Suprapubic skin (tissue), 4 donors: ENCODE measurements at regions not wholly inside any gene's neighbourhood (a gene's known extent, or its start where the extent isn't known, plus 50 kb on each side); places are given as distances from the start of the nearest gene placed in this dataset.
A peak's percentile ranks its signal among the peaks of the same experiment; 100 is the strongest.

Experiments used
- DNase-seq, 2 donors: peaks; one replicate each; pipeline ENCODE4 v3.0.0-alpha.2; 2019; ENCODE audit warnings: low spot score in 2 of 2
- H3K27ac ChIP-seq: fragments of 200-600 bp; sonication (generic); one replicate; pipeline ENCODE4 v1.5.1; 2019
- H3K27me3 ChIP-seq: fragments of 200-600 bp; sonication (generic); one replicate; pipeline ENCODE4 v1.5.1; 2019
- H3K36me3 ChIP-seq: fragments of 200-600 bp; sonication (generic); one replicate; pipeline ENCODE4 v1.5.1; 2019
- H3K4me1 ChIP-seq: fragments of 200-600 bp; sonication (generic); one replicate; pipeline ENCODE4 v1.5.1; 2019
- H3K4me3 ChIP-seq: fragments of 200-600 bp; sonication (generic); one replicate; pipeline ENCODE4 v1.5.1; 2019; ENCODE audit warnings: mild to moderate bottlenecking
- H3K9me3 ChIP-seq: fragments of 200-600 bp; sonication (generic); one replicate; pipeline ENCODE4 v1.5.1; 2019
- EP300 ChIP-seq: sonication (generic); formaldehyde crosslinking; IDR thresholded peaks from one replicate; pipeline ENCODE4 v1.6.1; 2017; ENCODE audit warnings: antibody characterized with exemption
- POLR2A ChIP-seq, 2 donors: fragments of 450-650 bp; IDR thresholded peaks; one replicate each; pipeline ENCODE4 v1.6.1; 2017; ENCODE audit warnings: antibody characterized with exemption in 2 of 2, mild to moderate bottlenecking in 2 of 2, moderate library complexity in 2 of 2
- POLR2AphosphoS5 ChIP-seq, 3 donors: sonication (generic); formaldehyde crosslinking; IDR thresholded peaks; one replicate each; pipeline ENCODE4 v1.6.1; 2017; ENCODE audit warnings: antibody characterized with exemption in 3 of 3
- WGBS: methylation state at CpG from one replicate; pipeline ENCODE4 v1.1.5; 2018; 5-methylcytosine and 5-hydroxymethylcytosine counted together
- TF ChIP-seq, protein P1 (sequence below), 2 donors: fragments of 200-600 bp in 1 of 2; fragments of 450-650 bp in 1 of 2; sonication (generic) in 1 of 2; IDR thresholded peaks; one replicate each; pipeline ENCODE4 v1.5.1; 2016 to 2019; ENCODE audit warnings: antibody characterized with exemption in 2 of 2, mild to moderate bottlenecking in 1 of 2, moderate library complexity in 1 of 2

DNA sequence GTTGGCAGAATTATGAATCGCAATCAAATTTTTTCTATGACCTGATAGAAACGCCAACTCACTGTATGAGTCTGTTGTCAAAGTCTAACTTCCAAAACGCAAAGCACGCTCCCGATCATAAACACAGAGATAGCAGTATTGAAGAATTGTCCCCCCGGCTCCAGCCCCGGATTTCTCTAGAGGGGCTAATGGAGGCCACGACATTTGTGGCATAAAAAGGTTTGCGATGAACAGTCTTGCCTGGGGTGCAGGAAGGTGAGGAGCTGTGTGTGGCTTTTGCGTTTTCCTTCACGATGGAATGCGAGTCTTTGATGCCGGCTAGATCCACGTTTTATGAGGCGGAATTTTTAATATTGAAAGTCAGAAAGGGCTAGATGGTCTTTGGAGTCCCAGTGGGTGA is 183.0 kb downstream of the CRLF2 start:
- H3K4me1 ChIP-seq, result no peaks in the 10 kb centered on the region
- H3K36me3 ChIP-seq, result no peaks in the 10 kb centered on the region
- no peak overlapping the region for H3K27ac ChIP-seq
- H3K9me3 ChIP-seq, result peaks cover 4% of the 10 kb centered on the region
- no peaks in the 10 kb centered on the region for H3K27me3 ChIP-seq
- H3K4me3 ChIP-seq, result no peak overlapping the region
- 86% methylated on average over 15 of the region's 15 CpGs for whole genome bisulfite sequencing
- TF ChIP-seq EP300 (no peak), POLR2A (IDR thresholded peaks at IDR 0.05) (no peak), POLR2AphosphoS5 (IDR thresholded peaks at IDR 0.05) (no peak)
- TF ChIP-seq, protein P1, sequence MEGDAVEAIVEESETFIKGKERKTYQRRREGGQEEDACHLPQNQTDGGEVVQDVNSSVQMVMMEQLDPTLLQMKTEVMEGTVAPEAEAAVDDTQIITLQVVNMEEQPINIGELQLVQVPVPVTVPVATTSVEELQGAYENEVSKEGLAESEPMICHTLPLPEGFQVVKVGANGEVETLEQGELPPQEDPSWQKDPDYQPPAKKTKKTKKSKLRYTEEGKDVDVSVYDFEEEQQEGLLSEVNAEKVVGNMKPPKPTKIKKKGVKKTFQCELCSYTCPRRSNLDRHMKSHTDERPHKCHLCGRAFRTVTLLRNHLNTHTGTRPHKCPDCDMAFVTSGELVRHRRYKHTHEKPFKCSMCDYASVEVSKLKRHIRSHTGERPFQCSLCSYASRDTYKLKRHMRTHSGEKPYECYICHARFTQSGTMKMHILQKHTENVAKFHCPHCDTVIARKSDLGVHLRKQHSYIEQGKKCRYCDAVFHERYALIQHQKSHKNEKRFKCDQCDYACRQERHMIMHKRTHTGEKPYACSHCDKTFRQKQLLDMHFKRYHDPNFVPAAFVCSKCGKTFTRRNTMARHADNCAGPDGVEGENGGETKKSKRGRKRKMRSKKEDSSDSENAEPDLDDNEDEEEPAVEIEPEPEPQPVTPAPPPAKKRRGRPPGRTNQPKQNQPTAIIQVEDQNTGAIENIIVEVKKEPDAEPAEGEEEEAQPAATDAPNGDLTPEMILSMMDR (IDR thresholded peaks at IDR 0.05), result no peak
- DNase-seq, result peak in 1 of 2 donors; percentile 53

DNA sequence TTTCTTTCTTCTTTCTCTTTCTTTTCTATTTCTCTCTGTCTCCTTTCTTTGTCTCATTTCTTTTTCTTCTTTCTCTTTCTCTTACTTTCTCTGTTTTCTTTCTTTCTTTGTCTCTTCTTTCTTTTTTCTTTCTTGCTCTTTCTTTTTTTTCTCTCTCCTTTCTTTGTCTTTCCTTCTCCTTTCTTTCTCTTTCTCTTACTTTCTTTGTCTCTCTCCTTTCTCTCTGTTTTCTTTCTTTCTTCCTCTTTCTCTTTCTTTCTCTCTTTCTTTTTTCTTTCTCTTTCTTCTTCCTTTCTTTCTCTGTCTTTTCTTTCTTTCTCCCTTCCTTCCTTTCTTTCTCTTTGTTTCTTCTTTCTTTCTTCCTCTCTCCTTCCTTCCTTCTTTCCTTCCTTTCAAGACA is 184.8 kb downstream of the CRLF2 start:
- no peak for DNase-seq
- no peak for TF ChIP-seq POLR2A (IDR thresholded peaks at IDR 0.05)
- no peak for TF ChIP-seq POLR2AphosphoS5 (IDR thresholded peaks at IDR 0.05)
- TF ChIP-seq, protein P1 (IDR thresholded peaks at IDR 0.05), result no peak
- no peak for TF ChIP-seq EP300
- no peaks in the 10 kb centered on the region for H3K36me3 ChIP-seq
- H3K4me1 ChIP-seq, result no peaks in the 10 kb centered on the region
- H3K27ac ChIP-seq, result no peak overlapping the region
- H3K9me3 ChIP-seq, result no peaks in the 10 kb centered on the region
- H3K4me3 ChIP-seq, result no peak overlapping the region
- H3K27me3 ChIP-seq, result no peaks in the 10 kb centered on the region

DNA sequence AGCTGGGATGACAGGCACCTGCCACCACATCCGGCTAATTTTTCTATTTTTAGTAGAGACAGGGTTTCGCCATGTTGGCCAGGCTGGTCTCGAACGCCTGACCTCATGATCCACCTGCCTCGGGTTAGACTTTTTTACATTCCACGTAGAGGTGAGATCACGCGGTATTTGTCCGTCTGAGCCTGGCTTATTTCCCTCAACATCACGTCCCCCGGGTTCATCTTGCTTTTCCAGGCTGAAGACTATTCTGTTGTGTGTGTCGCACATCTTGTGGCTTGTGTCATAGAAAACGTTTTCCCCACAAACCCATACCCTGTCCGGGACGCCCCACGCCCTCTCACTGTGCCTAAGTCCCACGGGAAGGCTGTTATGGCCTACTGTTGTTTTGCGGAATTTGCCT is 185.3 kb downstream of the CRLF2 start:
- Histone ChIP-seq H3K27ac (no peak overlapping the region), H3K36me3 (no peaks in the 10 kb centered on the region), H3K4me3 (no peak overlapping the region), H3K9me3 (no peaks in the 10 kb centered on the region), H3K4me1 (no peaks in the 10 kb centered on the region), H3K27me3 (no peaks in the 10 kb centered on the region)
- WGBS, result 79% methylated on average over 18 of the region's 18 CpGs
- DNase-seq, result no peak
- TF ChIP-seq, protein P1 (IDR thresholded peaks at IDR 0.05), result no peak
- no peak for TF ChIP-seq POLR2AphosphoS5 (IDR thresholded peaks at IDR 0.05)
- TF ChIP-seq POLR2A (IDR thresholded peaks at IDR 0.05), result no peak
- TF ChIP-seq EP300, result no peak

DNA sequence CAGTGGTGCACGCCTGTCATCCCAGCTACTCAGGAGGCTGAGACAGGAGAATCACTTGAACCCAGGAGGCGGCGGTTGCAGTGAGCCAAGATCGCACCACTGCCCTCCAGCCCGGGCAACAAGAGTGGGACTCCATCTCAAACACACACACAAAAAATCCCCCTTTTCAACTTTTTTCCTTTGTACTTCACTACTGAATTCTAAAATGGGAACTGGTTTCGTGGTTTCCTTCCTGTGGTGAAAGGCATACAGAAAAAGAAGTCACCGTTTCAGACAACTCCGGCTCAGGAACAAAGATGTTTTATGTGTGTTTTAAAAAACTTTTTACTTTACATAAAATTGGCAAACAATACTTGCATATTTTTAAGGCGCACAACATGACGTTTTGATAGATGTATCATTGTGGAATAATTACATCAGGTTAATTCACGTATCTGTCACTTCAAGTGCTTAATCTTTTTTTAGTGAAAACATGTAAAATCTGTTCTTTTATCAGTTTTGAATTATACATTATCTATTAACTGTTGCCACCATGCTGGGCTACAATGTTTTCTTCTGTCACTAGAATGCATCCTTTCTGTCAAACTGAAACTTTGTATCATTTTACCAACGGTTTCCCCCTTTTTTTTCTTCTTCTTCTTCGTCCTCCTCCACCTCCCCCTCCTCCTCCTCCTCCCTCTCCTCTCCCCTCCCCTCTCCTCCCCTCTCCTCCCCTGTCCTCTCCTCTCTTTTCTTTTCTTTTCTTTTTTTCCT is 186.0 kb downstream of the CRLF2 start:
- no peaks in the 10 kb centered on the region for H3K36me3 ChIP-seq
- H3K4me1 ChIP-seq, result no peaks in the 10 kb centered on the region
- no peak overlapping the region for H3K4me3 ChIP-seq
- H3K27me3 ChIP-seq, result no peaks in the 10 kb centered on the region
- no peaks in the 10 kb centered on the region for H3K9me3 ChIP-seq
- H3K27ac ChIP-seq, result no peak overlapping the region
- TF ChIP-seq POLR2A (IDR thresholded peaks at IDR 0.05) (no peak), EP300 (no peak), POLR2AphosphoS5 (IDR thresholded peaks at IDR 0.05) (no peak)
- TF ChIP-seq, protein P1 (IDR thresholded peaks at IDR 0.05), result no peak
- WGBS, result 45% methylated on average over 13 of the region's 13 CpGs
- DNase-seq, result no peak

DNA sequence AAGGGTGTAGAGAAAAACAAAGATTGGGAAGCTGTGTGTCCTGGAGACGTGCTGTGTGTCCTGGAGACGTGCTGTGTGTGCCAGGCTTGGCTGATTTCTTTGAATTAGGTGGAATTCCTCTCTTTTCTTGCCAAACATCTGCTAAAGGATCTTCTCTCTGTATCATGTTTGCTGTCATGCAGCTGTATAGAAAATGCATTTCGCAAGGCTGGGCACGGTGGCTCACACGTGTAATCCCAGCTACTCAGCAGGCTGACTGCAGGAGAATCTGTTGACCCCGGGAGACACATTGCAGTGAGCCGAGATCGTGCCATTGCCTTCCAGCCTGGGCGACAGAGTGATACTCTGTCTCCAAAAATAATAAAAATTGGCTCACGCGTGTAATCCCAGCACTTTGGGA is 187.0 kb downstream of the CRLF2 start:
- H3K27me3 ChIP-seq, result no peaks in the 10 kb centered on the region
- H3K4me1 ChIP-seq, result no peaks in the 10 kb centered on the region
- 60% methylated on average over 11 of the region's 11 CpGs for WGBS
- TF ChIP-seq POLR2AphosphoS5 (IDR thresholded peaks at IDR 0.05) (no peak), POLR2A (IDR thresholded peaks at IDR 0.05) (no peak), EP300 (no peak)
- TF ChIP-seq, protein P1 (IDR thresholded peaks at IDR 0.05), result no peak
- H3K4me3 ChIP-seq, result no peak overlapping the region
- no peak for DNase-seq
- no peak overlapping the region for H3K27ac ChIP-seq
- no peaks in the 10 kb centered on the region for H3K36me3 ChIP-seq
- H3K9me3 ChIP-seq, result no peaks in the 10 kb centered on the region
